ENCODE measurements at regions not wholly inside any gene's neighbourhood (a gene's known extent, or its start where the extent isn't known, plus 50 kb on each side); places are given as distances from the start of the nearest gene placed in this dataset.
"Not testable (repeated sequence)": the region's sequence is repeated elsewhere in the genome, so short reads cannot be mapped to it uniquely, and the experiment has no call there.

DNA sequence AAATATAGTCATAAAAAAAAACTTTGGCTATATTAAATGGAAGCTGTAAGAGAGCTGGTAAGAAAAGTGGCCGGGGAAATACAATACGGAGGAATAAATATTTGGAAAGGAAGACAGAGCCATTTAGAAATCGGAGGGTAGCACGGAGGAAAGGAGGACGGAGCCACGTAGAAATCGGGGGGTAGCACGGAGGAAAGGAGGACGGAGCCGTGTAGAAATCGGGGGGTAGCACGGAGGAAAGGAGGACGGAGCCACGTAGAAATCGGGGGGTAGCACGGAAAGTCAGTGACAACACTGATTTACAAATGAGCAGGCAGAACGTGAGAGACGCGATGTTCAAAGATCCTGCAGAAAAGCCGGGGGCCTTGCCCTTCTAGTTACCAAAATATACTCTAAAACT is 189.0 kb downstream of the BANP start:
- TF ChIP-seq, protein P1, sequence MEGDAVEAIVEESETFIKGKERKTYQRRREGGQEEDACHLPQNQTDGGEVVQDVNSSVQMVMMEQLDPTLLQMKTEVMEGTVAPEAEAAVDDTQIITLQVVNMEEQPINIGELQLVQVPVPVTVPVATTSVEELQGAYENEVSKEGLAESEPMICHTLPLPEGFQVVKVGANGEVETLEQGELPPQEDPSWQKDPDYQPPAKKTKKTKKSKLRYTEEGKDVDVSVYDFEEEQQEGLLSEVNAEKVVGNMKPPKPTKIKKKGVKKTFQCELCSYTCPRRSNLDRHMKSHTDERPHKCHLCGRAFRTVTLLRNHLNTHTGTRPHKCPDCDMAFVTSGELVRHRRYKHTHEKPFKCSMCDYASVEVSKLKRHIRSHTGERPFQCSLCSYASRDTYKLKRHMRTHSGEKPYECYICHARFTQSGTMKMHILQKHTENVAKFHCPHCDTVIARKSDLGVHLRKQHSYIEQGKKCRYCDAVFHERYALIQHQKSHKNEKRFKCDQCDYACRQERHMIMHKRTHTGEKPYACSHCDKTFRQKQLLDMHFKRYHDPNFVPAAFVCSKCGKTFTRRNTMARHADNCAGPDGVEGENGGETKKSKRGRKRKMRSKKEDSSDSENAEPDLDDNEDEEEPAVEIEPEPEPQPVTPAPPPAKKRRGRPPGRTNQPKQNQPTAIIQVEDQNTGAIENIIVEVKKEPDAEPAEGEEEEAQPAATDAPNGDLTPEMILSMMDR (IDR thresholded peaks at IDR 0.05 in 4 of 5, conservative IDR thresholded peaks at IDR 0.05 in 1 of 5), result not testable (repeated sequence)
- TF ChIP-seq POLR2A (IDR thresholded peaks at IDR 0.05), result not testable (repeated sequence)

All from gastrocnemius medialis (tissue), 4 donors.